A549 (cell line): ENCODE measurements at regions not wholly inside any gene's neighbourhood (a gene's known extent, or its start where the extent isn't known, plus 50 kb on each side); places are given as distances from the start of the nearest gene placed in this dataset.

ENCODE experiments used
- CHD2 ChIP-seq: fragments of 150-350 bp; IDR thresholded peaks from 2 replicates; pipeline ENCODE4 v1.6.1; 2014; ENCODE audit warnings: low read length; ENCODE audit not compliant: partially characterized antibody
- CHD4 ChIP-seq: fragments of 200-600 bp; sonication (generic); IDR thresholded peaks from 2 replicates; pipeline ENCODE4 v1.6.1; 2016; ENCODE audit warnings: antibody characterized with exemption, mild to moderate bottlenecking, borderline replicate concordance
- CTCF ChIP-seq: fragments of >200 bp; sonication (Bioruptor Twin); formaldehyde crosslinking; IDR thresholded peaks from 3 replicates; pipeline ENCODE4 v1.5.1; 2016
- JUNB ChIP-seq: fragments of >200 bp; sonication (Bioruptor Twin); formaldehyde crosslinking; IDR thresholded peaks from 2 replicates; pipeline ENCODE4 v1.6.1; 2016
- MAX ChIP-seq: IDR thresholded peaks from 2 replicates; pipeline ENCODE4 v1.6.1; 2012
- NR3C1 ChIP-seq: fragments of >200 bp; sonication (Bioruptor Twin); formaldehyde crosslinking; IDR thresholded peaks from 3 replicates; pipeline ENCODE4 v1.6.1; 2017
- POLR2A ChIP-seq: IDR thresholded peaks from 2 replicates; pipeline ENCODE4 v1.6.1; 2012; ENCODE audit warnings: mild to moderate bottlenecking, low read length
- RAD21 ChIP-seq, 2 experiments: fragments of >200 bp in 1 of 2; sonication (Bioruptor Twin) in 1 of 2; formaldehyde crosslinking in 1 of 2; IDR thresholded peaks in 1 of 2; conservative IDR thresholded peaks in 1 of 2; 2 replicates in 1 of 2; 3 replicates in 1 of 2; pipeline ENCODE4 v1.6.1; 2012 to 2018; ENCODE audit warnings: inconsistent platforms in 1 of 2

GRCh38 chr5:161030229-161030628 is 178.2 kb upstream of the ATP10B start:
- TF ChIP-seq CTCF (no peak), NR3C1 (no peak), MAX (no peak), RAD21 (conservative IDR thresholded peaks at IDR 0.05 in 1 of 2, IDR thresholded peaks at IDR 0.05 in 1 of 2) (no peak), POLR2A (no peak), CHD2 (no peak), CHD4 (no peak), JUNB (no peak)
